HCT116 (cell line): ENCODE measurements at regions not wholly inside any gene's neighbourhood (a gene's known extent, or its start where the extent isn't known, plus 50 kb on each side); places are given as distances from the start of the nearest gene placed in this dataset.

Source experiments
- ATAC-seq: fragments of 200-7000 bp; cut with Tn5 transposase; 2 replicates; pipeline ENCODE4 v1.9.1; 2020; ENCODE audit warnings: mild to moderate bottlenecking, moderate library complexity
- BruUV-seq: library from RNA; stranded (reverse); fragments of 400-500 nt; replicated peaks from 2 replicates; lab custom pipeline; 2021; lab: Mats Ljungman, UMichigan
- CTCF ChIA-PET: fragments of 300-600 bp; sonication (Branson Sonifier 250); formaldehyde crosslinking; loops from one replicate; lab custom pipeline; 2021; ENCODE audit warnings: antibody characterized with exemption; lab: Charles Lee
- POLR2A ChIA-PET: fragments of 300-600, 350-600 bp; sonication (Branson Sonifier 250); formaldehyde crosslinking; loops from one replicate; lab custom pipeline; 2021; ENCODE audit warnings: antibody characterized with exemption; lab: Charles Lee
- RAD21 ChIA-PET, 2 experiments: fragments of 300-600 bp; sonication (Branson Sonifier 250); formaldehyde crosslinking; loops; one replicate each; lab custom pipeline; 2023; ENCODE audit warnings: low total read pairs in 2 of 2; ENCODE audit not compliant: uncharacterized antibody in 2 of 2, unreplicated experiment in 2 of 2, low non-redundant PET in 1 of 2; lab: Charles Lee
- DNase-seq: peaks from one replicate; pipeline ENCODE4 v3.0.0-alpha.2; 2010; ENCODE audit warnings: low read depth, low spot score
- H2AFZ ChIP-seq: fragments of 200-600 bp; shearing (Covaris generic), sonication (generic); 2 replicates; pipeline ENCODE4 v1.6.1; 2017; ENCODE audit warnings: low read depth, mixed run types, mixed read lengths, antibody characterized with exemption, low read length; ENCODE audit not compliant: poor library complexity, severe bottlenecking
- H3K27ac ChIP-seq: 2 replicates; pipeline ENCODE4 v1.5.1; 2012; ENCODE audit warnings: low read depth, low read length
- H3K27me3 ChIP-seq: fragments of 200-600 bp; sonication (generic); 2 replicates; pipeline ENCODE4 v1.6.1; 2016; ENCODE audit warnings: mixed run types, low read length, mixed read lengths; ENCODE audit not compliant: insufficient read depth
- H3K36me3 ChIP-seq, 2 experiments: fragments of 200-500 bp in 1 of 2; fragments of 200-600 bp in 1 of 2; sonication (Bioruptor generic) in 1 of 2; sonication (generic) in 1 of 2; 2 replicates each; pipeline versions ENCODE4 v1.5.1 to v1.6.1; 2014 to 2016; ENCODE audit warnings: low read length in 2 of 2, inconsistent platforms in 1 of 2, mixed read lengths in 1 of 2, mixed run types in 1 of 2; ENCODE audit not compliant: insufficient read depth in 2 of 2, control insufficient read depth in 1 of 2
- H3K4me1 ChIP-seq, 2 experiments: fragments of 200-600 bp in 1 of 2; sonication (generic) in 1 of 2; 2 replicates each; pipeline versions ENCODE4 v1.5.1 to v1.6.1; 2012 to 2017; ENCODE audit warnings: low read length in 2 of 2, inconsistent platforms in 1 of 2, mild to moderate bottlenecking in 1 of 2, mixed read lengths in 1 of 2, mixed run types in 1 of 2, moderate library complexity in 1 of 2; ENCODE audit not compliant: insufficient read depth in 2 of 2, control insufficient read depth in 1 of 2
- H3K4me2 ChIP-seq: fragments of 200-600 bp; sonication (generic); 2 replicates; pipeline ENCODE4 v1.6.1; 2017; ENCODE audit warnings: mixed run types, low read length, mixed read lengths
- H3K4me3 ChIP-seq, 2 experiments: fragments of 200-600 bp in 1 of 2; sonication (generic) in 1 of 2; replicated peaks in 1 of 2; 2 replicates each; pipeline ENCODE4 v1.5.1; 2011 to 2016; ENCODE audit warnings: low read length in 2 of 2, control low read depth in 1 of 2, low read depth in 1 of 2, mild to moderate bottlenecking in 1 of 2, mixed read lengths in 1 of 2, mixed run types in 1 of 2
- H3K79me2 ChIP-seq: fragments of 200-600 bp; sonication (generic); 2 replicates; pipeline ENCODE4 v1.6.1; 2017; ENCODE audit warnings: mild to moderate bottlenecking, mixed run types, low read length, moderate library complexity, mixed read lengths; ENCODE audit not compliant: insufficient read depth
- H3K9ac ChIP-seq: fragments of 200-600 bp; sonication (generic); 2 replicates; pipeline ENCODE4 v1.6.1; 2016; ENCODE audit warnings: low read length, mixed read lengths
- H3K9me2 ChIP-seq: fragments of 200-600 bp; sonication (generic), shearing (Covaris generic); 2 replicates; pipeline ENCODE4 v1.6.1; 2017; ENCODE audit warnings: mixed run types, mild to moderate bottlenecking, moderate library complexity; ENCODE audit not compliant: insufficient read depth
- H3K9me3 ChIP-seq, 2 experiments: fragments of 200-500 bp in 1 of 2; fragments of 200-600 bp in 1 of 2; sonication (Bioruptor generic) in 1 of 2; sonication (generic) in 1 of 2; 2 replicates each; pipeline ENCODE4 v1.6.1; 2014 to 2017; ENCODE audit warnings: low read length in 2 of 2, mixed read lengths in 2 of 2, inconsistent platforms in 1 of 2, low read depth in 1 of 2, mild to moderate bottlenecking in 1 of 2, mixed run types in 1 of 2, moderate library complexity in 1 of 2; ENCODE audit not compliant: control insufficient read depth in 1 of 2, insufficient read depth in 1 of 2
- H4K20me1 ChIP-seq: fragments of 200-600 bp; sonication (generic), shearing (Covaris generic); 2 replicates; pipeline ENCODE4 v1.6.1; 2017; ENCODE audit warnings: mixed run types, mild to moderate bottlenecking, moderate library complexity; ENCODE audit not compliant: insufficient read depth
- CBX3 ChIP-seq: IDR thresholded peaks from 2 replicates; pipeline ENCODE4 v1.6.1; 2012; ENCODE audit warnings: low read depth
- CEBPB ChIP-seq: IDR thresholded peaks from 2 replicates; pipeline ENCODE4 v1.6.1; 2012; ENCODE audit warnings: low read depth
- EGR1 ChIP-seq: IDR thresholded peaks from 2 replicates; pipeline ENCODE4 v1.6.1; 2012; ENCODE audit warnings: low read depth
- ELF1 ChIP-seq: IDR thresholded peaks from 2 replicates; pipeline ENCODE4 v1.6.1; 2012; ENCODE audit warnings: low read depth, borderline replicate concordance
- EZH2 ChIP-seq: fragments of 200-600 bp; sonication (generic); IDR thresholded peaks from 2 replicates; pipeline ENCODE4 v1.6.1; 2017; ENCODE audit warnings: antibody characterized with exemption, mixed run types
- EZH2phosphoT487 ChIP-seq: fragments of 200-600 bp; IDR thresholded peaks from 2 replicates; pipeline ENCODE4 v1.6.1; 2018; ENCODE audit warnings: antibody characterized with exemption, borderline replicate concordance
- FOSL1 ChIP-seq: IDR thresholded peaks from 2 replicates; pipeline ENCODE4 v1.6.1; 2012; ENCODE audit warnings: low read depth
- JUND ChIP-seq: IDR thresholded peaks from 2 replicates; pipeline ENCODE4 v1.6.1; 2012
- RAD21 ChIP-seq: IDR thresholded peaks from 2 replicates; pipeline ENCODE4 v1.6.1; 2012; ENCODE audit warnings: low read depth, mild to moderate bottlenecking
- YY1 ChIP-seq: IDR thresholded peaks from 2 replicates; pipeline ENCODE4 v1.6.1; 2011; ENCODE audit warnings: low read length, low read depth, moderate library complexity, mild to moderate bottlenecking; ENCODE audit not compliant: insufficient replicate concordance; ENCODE audit errors: extremely low read depth
- ZNF274 ChIP-seq: fragments of 200-500 bp; sonication (Bioruptor generic); IDR thresholded peaks from 2 replicates; pipeline ENCODE4 v1.6.1; 2014; ENCODE audit warnings: mild to moderate bottlenecking, low read depth, low read length, inconsistent platforms
- intact Hi-C: fragments of 100-400 bp; cut with micrococcal nuclease; formaldehyde crosslinking; loops from 2 replicates; pipeline ENCODE4 v1.10.0; 2022
- TF ChIP-seq, protein P1 (sequence below): IDR thresholded peaks from 2 replicates; pipeline ENCODE4 v1.6.1; 2012
- TF ChIP-seq, protein P2 (sequence below): IDR thresholded peaks from 2 replicates; pipeline ENCODE4 v1.6.1; 2011; ENCODE audit warnings: mild to moderate bottlenecking, low read length, moderate library complexity; ENCODE audit not compliant: insufficient replicate concordance; ENCODE audit errors: extremely low read depth
- TF ChIP-seq, protein P3 (sequence below), 3 experiments: fragments of 200-600 bp in 1 of 3; sonication (generic) in 1 of 3; IDR thresholded peaks in 2 of 3; conservative IDR thresholded peaks in 1 of 3; 2 replicates each; pipeline ENCODE4 v1.5.1; 2012 to 2017; ENCODE audit warnings: low read depth in 2 of 3, low read length in 2 of 3, antibody characterized with exemption in 1 of 3, borderline replicate concordance in 1 of 3, control low read depth in 1 of 3, mild to moderate bottlenecking in 1 of 3, mixed read lengths in 1 of 3, mixed run types in 1 of 3, moderate library complexity in 1 of 3; ENCODE audit not compliant: insufficient read depth in 1 of 3

DNA sequence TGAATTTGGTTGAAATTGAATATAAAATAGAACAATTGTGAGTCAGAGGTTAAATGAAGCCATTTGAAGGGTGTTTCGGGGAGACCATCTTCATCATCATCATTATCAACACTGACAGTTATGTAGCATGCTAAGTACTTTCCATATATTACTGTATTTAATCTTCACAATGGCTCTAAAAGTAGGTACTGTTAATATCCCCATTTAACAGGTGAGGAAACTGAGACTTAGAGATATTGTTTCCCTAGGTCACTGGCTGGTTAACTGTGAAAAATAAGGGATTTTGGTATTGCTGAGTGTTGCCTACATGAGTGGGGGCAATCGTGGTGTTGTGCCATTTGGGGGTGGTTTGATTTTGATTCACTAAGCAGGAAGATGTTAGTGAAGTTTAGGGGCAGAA, 100.3 kb downstream of the TBX19 start (continued):
- TF ChIP-seq, protein P1, sequence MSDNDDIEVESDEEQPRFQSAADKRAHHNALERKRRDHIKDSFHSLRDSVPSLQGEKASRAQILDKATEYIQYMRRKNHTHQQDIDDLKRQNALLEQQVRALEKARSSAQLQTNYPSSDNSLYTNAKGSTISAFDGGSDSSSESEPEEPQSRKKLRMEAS: no peak
- TF ChIP-seq, protein P2, sequence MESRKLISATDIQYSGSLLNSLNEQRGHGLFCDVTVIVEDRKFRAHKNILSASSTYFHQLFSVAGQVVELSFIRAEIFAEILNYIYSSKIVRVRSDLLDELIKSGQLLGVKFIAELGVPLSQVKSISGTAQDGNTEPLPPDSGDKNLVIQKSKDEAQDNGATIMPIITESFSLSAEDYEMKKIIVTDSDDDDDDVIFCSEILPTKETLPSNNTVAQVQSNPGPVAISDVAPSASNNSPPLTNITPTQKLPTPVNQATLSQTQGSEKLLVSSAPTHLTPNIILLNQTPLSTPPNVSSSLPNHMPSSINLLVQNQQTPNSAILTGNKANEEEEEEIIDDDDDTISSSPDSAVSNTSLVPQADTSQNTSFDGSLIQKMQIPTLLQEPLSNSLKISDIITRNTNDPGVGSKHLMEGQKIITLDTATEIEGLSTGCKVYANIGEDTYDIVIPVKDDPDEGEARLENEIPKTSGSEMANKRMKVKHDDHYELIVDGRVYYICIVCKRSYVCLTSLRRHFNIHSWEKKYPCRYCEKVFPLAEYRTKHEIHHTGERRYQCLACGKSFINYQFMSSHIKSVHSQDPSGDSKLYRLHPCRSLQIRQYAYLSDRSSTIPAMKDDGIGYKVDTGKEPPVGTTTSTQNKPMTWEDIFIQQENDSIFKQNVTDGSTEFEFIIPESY: no peak
- TF ChIP-seq, protein P3, sequence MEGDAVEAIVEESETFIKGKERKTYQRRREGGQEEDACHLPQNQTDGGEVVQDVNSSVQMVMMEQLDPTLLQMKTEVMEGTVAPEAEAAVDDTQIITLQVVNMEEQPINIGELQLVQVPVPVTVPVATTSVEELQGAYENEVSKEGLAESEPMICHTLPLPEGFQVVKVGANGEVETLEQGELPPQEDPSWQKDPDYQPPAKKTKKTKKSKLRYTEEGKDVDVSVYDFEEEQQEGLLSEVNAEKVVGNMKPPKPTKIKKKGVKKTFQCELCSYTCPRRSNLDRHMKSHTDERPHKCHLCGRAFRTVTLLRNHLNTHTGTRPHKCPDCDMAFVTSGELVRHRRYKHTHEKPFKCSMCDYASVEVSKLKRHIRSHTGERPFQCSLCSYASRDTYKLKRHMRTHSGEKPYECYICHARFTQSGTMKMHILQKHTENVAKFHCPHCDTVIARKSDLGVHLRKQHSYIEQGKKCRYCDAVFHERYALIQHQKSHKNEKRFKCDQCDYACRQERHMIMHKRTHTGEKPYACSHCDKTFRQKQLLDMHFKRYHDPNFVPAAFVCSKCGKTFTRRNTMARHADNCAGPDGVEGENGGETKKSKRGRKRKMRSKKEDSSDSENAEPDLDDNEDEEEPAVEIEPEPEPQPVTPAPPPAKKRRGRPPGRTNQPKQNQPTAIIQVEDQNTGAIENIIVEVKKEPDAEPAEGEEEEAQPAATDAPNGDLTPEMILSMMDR (IDR thresholded peaks at IDR 0.05 in 2 of 3, conservative IDR thresholded peaks at IDR 0.05 in 1 of 3; ENCODE audit: borderline replicate concordance in 1 of 3, insufficient read depth in 1 of 3, low read depth in 2 of 3, low read length in 2 of 3): no peak

DNA sequence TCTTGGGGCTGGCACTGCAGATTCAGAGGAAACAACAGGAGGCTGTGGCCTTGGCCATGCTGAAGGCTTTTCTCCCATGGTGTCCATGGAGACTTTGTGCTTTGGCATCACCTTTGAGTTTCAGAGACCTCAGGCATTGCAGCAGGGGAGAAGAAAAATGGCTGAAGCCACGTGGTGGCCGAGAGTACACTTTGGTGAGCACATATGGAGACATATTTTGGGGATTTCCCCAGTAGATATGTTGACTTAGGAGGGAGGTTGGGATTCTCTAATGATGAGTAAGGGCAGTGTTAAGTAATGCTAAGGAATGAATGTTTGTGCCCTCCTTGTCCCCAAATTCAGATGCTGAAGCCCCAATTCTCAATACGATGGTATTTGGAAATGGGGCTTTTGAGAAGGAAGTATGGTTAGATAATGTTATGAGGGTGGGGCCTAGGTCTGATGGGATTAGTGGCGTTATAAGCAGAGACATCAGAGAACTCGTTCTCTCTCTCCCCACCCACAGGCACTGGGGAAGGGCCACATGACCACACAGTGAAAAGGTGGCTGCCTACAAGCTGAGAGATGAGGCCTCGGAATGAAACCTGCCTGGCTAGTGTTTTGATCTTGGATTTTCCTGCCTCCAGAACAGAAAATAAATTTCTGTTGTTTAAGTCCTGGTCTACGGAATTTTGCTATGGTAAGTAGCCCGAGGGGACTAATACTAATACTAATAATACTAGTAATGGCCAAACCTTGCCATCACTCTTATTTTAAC, 98.6 kb downstream of the TBX19 start:
- Histone ChIP-seq H3K79me2 (no peaks in the 10 kb centered on the region), H4K20me1 (no peaks in the 10 kb centered on the region), H3K27ac (no peak overlapping the region), H3K9ac (no peak overlapping the region), H3K4me3 (no peak overlapping the region), H2AFZ (no peak overlapping the region), H3K27me3 (no peaks in the 10 kb centered on the region), H3K4me2 (no peak overlapping the region), H3K4me1 (no peaks in the 10 kb centered on the region), H3K36me3 (no peaks in the 10 kb centered on the region), H3K9me2 (no peaks in the 10 kb centered on the region), H3K9me3 (no peaks in the 10 kb centered on the region)
- BruUV-seq: no TSS peak
- POLR2A ChIA-PET: no interaction called here
- CTCF ChIA-PET: interaction anchor here (1.6 kb wide), 1 partner anchor 11 kb away, joined by 3 read pairs; no protein-coding TSS in a partner anchor
- intact Hi-C loops: no loop called here
- RAD21 ChIA-PET: no interaction called here
- DNase-seq: no peak
- no peak for ATAC-seq
- TF ChIP-seq EZH2 (no peak), EGR1 (no peak), FOSL1 (no peak), EZH2phosphoT487 (no peak), CEBPB (no peak), ELF1 (no peak), RAD21 (no peak), JUND (no peak), CBX3 (no peak), YY1 (no peak), ZNF274 (no peak)
- TF ChIP-seq, protein P1: no peak
- TF ChIP-seq, protein P2: no peak
